GM21360 (cell line): ENCODE measurements at regions not wholly inside any gene's neighbourhood (a gene's known extent, or its start where the extent isn't known, plus 50 kb on each side); places are given as distances from the start of the nearest gene placed in this dataset.

Experiments
- ATAC-seq: cut with Tn5 transposase; IDR thresholded peaks from one replicate; pipeline ENCODE4 v1.9.1; 2021; ENCODE audit warnings: mild to moderate bottlenecking, moderate library complexity; ENCODE audit not compliant: unreplicated experiment

- ATAC-seq, result no peak
Measured at GRCh38 chr2:106977717-106978116, 91.8 kb upstream of the ST6GAL2 start.

- ATAC-seq, result no peak
Measured at GRCh38 chr2:106978647-106979046, 92.7 kb upstream of the ST6GAL2 start.

- no peak for ATAC-seq
Measured at GRCh38 chr2:106981491-106981890, 95.5 kb upstream of the ST6GAL2 start.

GRCh38 chr2:106982350-106982749 is 96.4 kb upstream of the ST6GAL2 start:
- ATAC-seq, result no peak

- no peak for ATAC-seq
Measured at GRCh38 chr2:106983305-106983704, 97.3 kb upstream of the ST6GAL2 start.

- ATAC-seq, result no peak
Measured at GRCh38 chr2:106988361-106988760, 102.4 kb upstream of the ST6GAL2 start.

GRCh38 chr2:106990297-106990696 is 104.3 kb upstream of the ST6GAL2 start:
- ATAC-seq, result no peak

- ATAC-seq, result no peak
Measured at GRCh38 chr2:106991866-106992265, 105.9 kb upstream of the ST6GAL2 start.

GRCh38 chr2:106995556-106995955 is 109.6 kb upstream of the ST6GAL2 start:
- no peak for ATAC-seq

GRCh38 chr2:106996171-106996769 is 110.3 kb upstream of the ST6GAL2 start:
- ATAC-seq, result no peak

GRCh38 chr2:106997204-106997603 is 111.2 kb upstream of the ST6GAL2 start:
- ATAC-seq, result no peak

- no peak for ATAC-seq
Measured at GRCh38 chr2:107001062-107001461, 115.1 kb upstream of the ST6GAL2 start.

GRCh38 chr2:107001551-107001950 is 115.6 kb upstream of the ST6GAL2 start:
- ATAC-seq, result no peak

GRCh38 chr2:107001964-107002696 is 116.2 kb upstream of the ST6GAL2 start:
- no peak for ATAC-seq

- no peak for ATAC-seq
Measured at GRCh38 chr2:107002735-107003134, 116.8 kb upstream of the ST6GAL2 start.

- ATAC-seq, result no peak
Measured at GRCh38 chr2:107005853-107006252, 119.9 kb upstream of the ST6GAL2 start.

GRCh38 chr2:107006836-107007235 is 120.9 kb upstream of the ST6GAL2 start:
- no peak for ATAC-seq

GRCh38 chr2:107007927-107008326 is 122.0 kb upstream of the ST6GAL2 start:
- ATAC-seq, result no peak

GRCh38 chr2:107008843-107009242 is 122.9 kb upstream of the ST6GAL2 start:
- ATAC-seq, result no peak

GRCh38 chr2:107009275-107009674 is 123.3 kb upstream of the ST6GAL2 start:
- ATAC-seq, result no peak

GRCh38 chr2:107012714-107013306 is 126.8 kb upstream of the ST6GAL2 start:
- ATAC-seq, result no peak

GRCh38 chr2:107013884-107014283 is 127.9 kb upstream of the ST6GAL2 start:
- no peak for ATAC-seq
